ENCODE measurements at regions not wholly inside any gene's neighbourhood (a gene's known extent, or its start where the extent isn't known, plus 50 kb on each side); places are given as distances from the start of the nearest gene placed in this dataset.

GRCh38 chr14:53539489-53540126 is 386.5 kb upstream of the DDHD1 start:
- DNase-seq = peak; percentile 37

GRCh38 chr14:53538316-53538881 is 385.3 kb upstream of the DDHD1 start:
- DNase-seq = no peak

GRCh38 chr14:53537422-53538315 is 384.5 kb upstream of the DDHD1 start:
- no peak for DNase-seq

- no peak for DNase-seq
Observed at GRCh38 chr14:53536446-53536845, 383.3 kb upstream of the DDHD1 start.

GRCh38 chr14:53534841-53535240 is 381.7 kb upstream of the DDHD1 start:
- no peak for DNase-seq

GRCh38 chr14:53533384-53533970 is 380.4 kb upstream of the DDHD1 start:
- DNase-seq = no peak

GRCh38 chr14:53532853-53533252 is 379.7 kb upstream of the DDHD1 start:
- no peak for DNase-seq

- DNase-seq = no peak
Observed at GRCh38 chr14:53531730-53532129, 378.6 kb upstream of the DDHD1 start.

GRCh38 chr14:53531156-53531555 is 378.0 kb upstream of the DDHD1 start:
- DNase-seq = no peak

GRCh38 chr14:53529519-53529918 is 376.4 kb upstream of the DDHD1 start:
- DNase-seq = no peak

- DNase-seq = no peak
Observed at GRCh38 chr14:53528185-53528671, 375.1 kb upstream of the DDHD1 start.

GRCh38 chr14:53526200-53526599 is 373.1 kb upstream of the DDHD1 start:
- no peak for DNase-seq

- DNase-seq = no peak
Observed at GRCh38 chr14:53525608-53526007, 372.5 kb upstream of the DDHD1 start.

GRCh38 chr14:53524391-53524790 is 371.3 kb upstream of the DDHD1 start:
- no peak for DNase-seq

GRCh38 chr14:53523226-53523625 is 370.1 kb upstream of the DDHD1 start:
- no peak for DNase-seq

- DNase-seq = no peak
Observed at GRCh38 chr14:53520078-53520928, 367.2 kb upstream of the DDHD1 start.

- DNase-seq = no peak
Observed at GRCh38 chr14:53519137-53519536, 366.0 kb upstream of the DDHD1 start.

- no peak for DNase-seq
Observed at GRCh38 chr14:53517270-53517960, 364.3 kb upstream of the DDHD1 start.

- no peak for DNase-seq
Observed at GRCh38 chr14:53516261-53516774, 363.2 kb upstream of the DDHD1 start.

GRCh38 chr14:53515276-53515675 is 362.2 kb upstream of the DDHD1 start:
- DNase-seq = no peak

- DNase-seq = no peak
Observed at GRCh38 chr14:53514197-53514596, 361.1 kb upstream of the DDHD1 start.

Data from activated naive CD4-positive, alpha-beta T cell treated with anti-CD3 and anti-CD28 coated beads, Interleukin-2, amount 50 U/mL, for 16 hours (primary cell).